ENCODE measurements at regions not wholly inside any gene's neighbourhood (a gene's known extent, or its start where the extent isn't known, plus 50 kb on each side); places are given as distances from the start of the nearest gene placed in this dataset.

- H3K27ac ChIP-seq (ENCODE audit: low read length in 2 of 2) = no peak overlapping the region
- H3K27ac Mint-ChIP-seq = no peak overlapping the region
- no peak for TF ChIP-seq EZH2 (IDR thresholded peaks at IDR 0.05; ENCODE audit: borderline replicate concordance, insufficient read depth, low read depth, low read length, poor library complexity, severe bottlenecking)
- no peak for TF ChIP-seq CTCF (IDR thresholded peaks at IDR 0.05)
- CTCF ChIA-PET = no interaction called here
- no peaks in the 10 kb centered on the region for H3K79me2 ChIP-seq (ENCODE audit: control insufficient read depth, insufficient read depth, low read length)
- no peaks in the 10 kb centered on the region for H3K27me3 Mint-ChIP-seq
- H3K27me3 ChIP-seq (replicated peaks in 1 of 4; ENCODE audit: control extremely low read depth in 1 of 4, control insufficient read depth in 3 of 4, insufficient read depth in 4 of 4, low read length in 3 of 4) = no peaks in the 10 kb centered on the region
- POLR2A ChIA-PET = no interaction called here
- H3K9ac ChIP-seq (ENCODE audit: low read length) = no peak overlapping the region
- no peaks in the 10 kb centered on the region for H4K20me1 ChIP-seq (ENCODE audit: control insufficient read depth, insufficient read depth, low read length, poor library complexity, severe bottlenecking)
- DNase-seq = no peak
- no peak for ATAC-seq (ENCODE audit: low read depth)
- no peaks in the 10 kb centered on the region for H3K4me1 ChIP-seq (ENCODE audit: control insufficient read depth in 2 of 2, insufficient read depth in 2 of 2, low read length in 2 of 2)
- H3K4me2 ChIP-seq (replicated peaks; ENCODE audit: low read depth, low read length, poor library complexity, severe bottlenecking) = no peak overlapping the region
- H3K4me3 ChIP-seq (ENCODE audit: control extremely low read depth in 1 of 5, extremely low read depth in 1 of 5, insufficient read depth in 1 of 5, low read depth in 2 of 5, low read length in 4 of 5) = no peak overlapping the region
- 56% methylated on average over 3 of the region's 5 CpGs for WGBS (ENCODE audit: insufficient coverage)
- intact Hi-C loops (cut with micrococcal nuclease) = no loop called here
- H3K36me3 ChIP-seq (replicated peaks in 1 of 2; ENCODE audit: control extremely low read depth in 1 of 2, control insufficient read depth in 1 of 2, extremely low read depth in 1 of 2, insufficient read depth in 2 of 2, low read length in 1 of 2) = no peaks in the 10 kb centered on the region
- H3K9me3 Mint-ChIP-seq (ENCODE audit: insufficient read depth) = no peaks in the 10 kb centered on the region
- H2AFZ ChIP-seq (ENCODE audit: insufficient read depth, low read depth, low read length, poor library complexity, severe bottlenecking) = no peak overlapping the region
- H3K4me1 Mint-ChIP-seq = no peaks in the 10 kb centered on the region
- no peak overlapping the region for H3K4me3 Mint-ChIP-seq
- peaks cover 0 to 7% (median 0%) of the 10 kb centered on the region in 3 donors for H3K9me3 ChIP-seq (ENCODE audit: control extremely low read depth in 1 of 3, control insufficient read depth in 2 of 3, insufficient read depth in 1 of 3, low read length in 2 of 3)
Observed at GRCh38 chr14:96634896-96635295, 132.7 kb downstream of the PAPOLA start.

- Histone ChIP-seq H3K4me2 (replicated peaks; ENCODE audit: low read depth, low read length, poor library complexity, severe bottlenecking) (no peak overlapping the region), H3K4me3 (ENCODE audit: control extremely low read depth in 1 of 5, extremely low read depth in 1 of 5, insufficient read depth in 1 of 5, low read depth in 2 of 5, low read length in 4 of 5) (no peak overlapping the region), H3K27ac (ENCODE audit: low read length in 2 of 2) (no peak overlapping the region), H2AFZ (ENCODE audit: insufficient read depth, low read depth, low read length, poor library complexity, severe bottlenecking) (no peak overlapping the region), H3K27me3 (replicated peaks in 1 of 4; ENCODE audit: control extremely low read depth in 1 of 4, control insufficient read depth in 3 of 4, insufficient read depth in 4 of 4, low read length in 3 of 4) (no peaks in the 10 kb centered on the region), H3K79me2 (ENCODE audit: control insufficient read depth, insufficient read depth, low read length) (no peaks in the 10 kb centered on the region), H3K9ac (ENCODE audit: low read length) (no peak overlapping the region), H4K20me1 (ENCODE audit: control insufficient read depth, insufficient read depth, low read length, poor library complexity, severe bottlenecking) (no peaks in the 10 kb centered on the region), H3K9me3 (ENCODE audit: control extremely low read depth in 1 of 3, control insufficient read depth in 2 of 3, insufficient read depth in 1 of 3, low read length in 2 of 3) (peaks cover 0 to 2% (median 0%) of the 10 kb centered on the region in 3 donors), H3K4me1 (ENCODE audit: control insufficient read depth in 2 of 2, insufficient read depth in 2 of 2, low read length in 2 of 2) (no peaks in the 10 kb centered on the region), H3K36me3 (replicated peaks in 1 of 2; ENCODE audit: control extremely low read depth in 1 of 2, control insufficient read depth in 1 of 2, extremely low read depth in 1 of 2, insufficient read depth in 2 of 2, low read length in 1 of 2) (no peaks in the 10 kb centered on the region)
- Mint-ChIP-seq H3K27ac (no peak overlapping the region), H3K9me3 (ENCODE audit: insufficient read depth) (no peaks in the 10 kb centered on the region), H3K4me3 (no peak overlapping the region), H3K27me3 (no peaks in the 10 kb centered on the region), H3K4me1 (no peaks in the 10 kb centered on the region)
- intact Hi-C loops (cut with micrococcal nuclease) = no loop called here
- 90% methylated on average over 8 of the region's 11 CpGs for WGBS (ENCODE audit: insufficient coverage)
- CTCF ChIA-PET = interaction anchor here (0.6 kb wide), 1 partner anchor 1654 kb away, joined by 4 read pairs; no protein-coding TSS in a partner anchor
- DNase-seq (no peak), ATAC-seq (ENCODE audit: low read depth) (no peak)
- TF ChIP-seq EZH2 (IDR thresholded peaks at IDR 0.05; ENCODE audit: borderline replicate concordance, insufficient read depth, low read depth, low read length, poor library complexity, severe bottlenecking) = no peak
- POLR2A ChIA-PET = no interaction called here
Observed at GRCh38 chr14:96635850-96636249, 133.7 kb downstream of the PAPOLA start.

All from B cell (primary cell).